ENCODE measurements at regions not wholly inside any gene's neighbourhood (a gene's known extent, or its start where the extent isn't known, plus 50 kb on each side); places are given as distances from the start of the nearest gene placed in this dataset.

- no peak for TF ChIP-seq CTCF (IDR thresholded peaks at IDR 0.05)
- TF ChIP-seq POLR2AphosphoS5 (IDR thresholded peaks at IDR 0.05): no peak
- TF ChIP-seq EP300 (IDR thresholded peaks at IDR 0.05): no peak
- TF ChIP-seq POLR2A (IDR thresholded peaks at IDR 0.05): no peak
These were observed 172.5 kb downstream of the RASEF start for GRCh38 chr9:82890401-82890800.
